ENCODE measurements at regions not wholly inside any gene's neighbourhood (a gene's known extent, or its start where the extent isn't known, plus 50 kb on each side); places are given as distances from the start of the nearest gene placed in this dataset.
"Not testable (repeated sequence)": the region's sequence is repeated elsewhere in the genome, so short reads cannot be mapped to it uniquely, and the experiment has no call there.

DNA sequence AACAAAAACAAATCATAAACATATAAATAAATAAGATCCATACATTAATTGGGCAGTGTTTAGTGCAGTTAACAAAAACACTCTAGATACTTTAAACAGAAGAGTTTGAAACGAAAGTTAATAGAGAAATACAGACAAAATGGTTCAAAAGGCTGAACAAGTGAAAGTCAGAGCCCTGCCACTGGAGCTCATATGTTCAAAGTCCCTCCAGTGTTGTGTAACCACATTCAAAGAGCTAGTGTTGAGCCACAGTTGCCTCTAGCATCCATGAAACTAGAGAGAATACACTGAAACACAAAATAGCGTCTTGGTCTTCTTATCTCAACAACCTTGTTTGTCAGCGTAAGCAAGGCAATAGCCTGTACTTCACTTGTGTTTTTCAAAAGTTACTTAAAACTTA is 1309.8 kb upstream of the NRXN1 start:
- Mint-ChIP-seq H3K4me3 (no peak overlapping the region), H3K27ac (peak overlapping the region; percentile 41), H3K27me3 (ENCODE audit: insufficient read depth) (no peaks in the 10 kb centered on the region), H3K9me3 (no peaks in the 10 kb centered on the region), H3K36me3 (ENCODE audit: low read depth) (no peaks in the 10 kb centered on the region), H3K4me1 (peaks cover 63% of the 10 kb centered on the region)
- Histone ChIP-seq H3K4me1 (ENCODE audit: control insufficient read depth, insufficient read depth, low read length) (peaks cover 28% of the 10 kb centered on the region), H3K4me3 (ENCODE audit: low read length) (no peak overlapping the region), H3K27me3 (ENCODE audit: control insufficient read depth, insufficient read depth, low read length, poor library complexity, severe bottlenecking) (no peaks in the 10 kb centered on the region), H3K36me3 (ENCODE audit: control insufficient read depth, insufficient read depth, low read length) (no peaks in the 10 kb centered on the region), H3K9me3 (ENCODE audit: control insufficient read depth, low read length) (no peaks in the 10 kb centered on the region), H3K27ac (ENCODE audit: low read depth, low read length) (no peak overlapping the region), H3K9ac (ENCODE audit: extremely low read depth, low read length, poor library complexity, severe bottlenecking) (no peak overlapping the region)
- no peak for DNase-seq
- WGBS, 2 experiments (ENCODE audit: insufficient coverage in 1 of 2, insufficient read length in 1 of 2), result 90 to 94% methylated on average over 3 of the region's 3 CpGs
- TF ChIP-seq, protein P1, sequence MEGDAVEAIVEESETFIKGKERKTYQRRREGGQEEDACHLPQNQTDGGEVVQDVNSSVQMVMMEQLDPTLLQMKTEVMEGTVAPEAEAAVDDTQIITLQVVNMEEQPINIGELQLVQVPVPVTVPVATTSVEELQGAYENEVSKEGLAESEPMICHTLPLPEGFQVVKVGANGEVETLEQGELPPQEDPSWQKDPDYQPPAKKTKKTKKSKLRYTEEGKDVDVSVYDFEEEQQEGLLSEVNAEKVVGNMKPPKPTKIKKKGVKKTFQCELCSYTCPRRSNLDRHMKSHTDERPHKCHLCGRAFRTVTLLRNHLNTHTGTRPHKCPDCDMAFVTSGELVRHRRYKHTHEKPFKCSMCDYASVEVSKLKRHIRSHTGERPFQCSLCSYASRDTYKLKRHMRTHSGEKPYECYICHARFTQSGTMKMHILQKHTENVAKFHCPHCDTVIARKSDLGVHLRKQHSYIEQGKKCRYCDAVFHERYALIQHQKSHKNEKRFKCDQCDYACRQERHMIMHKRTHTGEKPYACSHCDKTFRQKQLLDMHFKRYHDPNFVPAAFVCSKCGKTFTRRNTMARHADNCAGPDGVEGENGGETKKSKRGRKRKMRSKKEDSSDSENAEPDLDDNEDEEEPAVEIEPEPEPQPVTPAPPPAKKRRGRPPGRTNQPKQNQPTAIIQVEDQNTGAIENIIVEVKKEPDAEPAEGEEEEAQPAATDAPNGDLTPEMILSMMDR (conservative IDR thresholded peaks at IDR 0.05), result no peak

DNA sequence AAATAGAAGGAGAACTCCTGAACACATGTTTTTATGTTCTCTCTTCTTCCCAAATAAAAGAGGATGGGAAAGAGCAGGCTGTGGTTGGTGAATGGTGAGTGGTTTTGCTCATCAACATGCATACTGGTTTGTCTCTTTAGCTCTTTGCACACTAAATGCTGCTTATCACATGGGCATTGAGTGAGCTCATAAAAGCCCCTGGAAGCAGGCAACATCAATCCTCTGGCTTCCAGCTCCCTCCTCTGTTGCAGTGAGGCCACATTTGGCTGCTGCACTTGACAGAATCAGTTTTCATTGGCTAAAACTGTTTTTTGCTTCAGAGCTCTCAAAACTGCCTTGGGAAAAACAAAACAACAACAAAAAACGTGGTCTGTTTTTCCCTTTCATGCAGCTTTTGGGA is 1308.2 kb upstream of the NRXN1 start:
- Histone ChIP-seq H3K27me3 (ENCODE audit: control insufficient read depth, insufficient read depth, low read length, poor library complexity, severe bottlenecking) (no peaks in the 10 kb centered on the region), H3K4me1 (ENCODE audit: control insufficient read depth, insufficient read depth, low read length) (peaks cover 35% of the 10 kb centered on the region), H3K36me3 (ENCODE audit: control insufficient read depth, insufficient read depth, low read length) (no peaks in the 10 kb centered on the region), H3K9me3 (ENCODE audit: control insufficient read depth, low read length) (no peaks in the 10 kb centered on the region), H3K9ac (ENCODE audit: extremely low read depth, low read length, poor library complexity, severe bottlenecking) (no peak overlapping the region), H3K27ac (ENCODE audit: low read depth, low read length) (no peak overlapping the region), H3K4me3 (ENCODE audit: low read length) (peak overlapping the region; percentile 59)
- TF ChIP-seq, protein P1 (conservative IDR thresholded peaks at IDR 0.05), result peak; percentile 41
- Mint-ChIP-seq H3K4me1 (peaks cover 61% of the 10 kb centered on the region), H3K27me3 (ENCODE audit: insufficient read depth) (no peaks in the 10 kb centered on the region), H3K27ac (peak overlapping the region; percentile 65), H3K36me3 (ENCODE audit: low read depth) (no peaks in the 10 kb centered on the region), H3K9me3 (no peaks in the 10 kb centered on the region), H3K4me3 (peak overlapping the region; percentile 59)
- 44% methylated on average over 1 of the region's 1 CpG; no CpG with 5 or more reads in 1 of the 2 experiments for WGBS, 2 experiments (ENCODE audit: insufficient coverage in 1 of 2, insufficient read length in 1 of 2)
- peak; percentile 68 for DNase-seq

DNA sequence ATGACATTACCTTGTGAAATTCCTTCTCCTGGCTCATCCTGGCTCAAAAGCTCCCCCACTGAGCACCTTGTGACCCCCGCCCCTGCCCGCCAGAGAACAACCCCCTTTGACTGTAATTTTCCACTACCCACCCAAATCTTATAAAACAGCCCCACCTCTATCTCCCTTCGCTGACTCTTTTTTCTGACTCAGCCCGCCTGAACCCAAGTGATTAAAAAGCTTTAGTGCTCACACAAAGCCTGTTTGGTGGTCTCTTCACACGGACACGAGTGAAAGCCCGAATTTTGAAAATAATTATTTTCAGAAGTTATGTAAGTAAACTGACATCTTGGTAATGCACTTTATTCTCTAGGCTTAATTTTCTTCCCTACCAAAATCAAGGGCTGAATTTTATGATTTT is 1305.9 kb upstream of the NRXN1 start:
- Mint-ChIP-seq H3K4me3 (peak overlapping the region; percentile 59), H3K27ac (peak overlapping the region; percentile 94), H3K4me1 (peaks cover 48% of the 10 kb centered on the region)
- Histone ChIP-seq H3K4me1 (ENCODE audit: control insufficient read depth, insufficient read depth, low read length) (peaks cover 21% of the 10 kb centered on the region), H3K4me3 (ENCODE audit: low read length) (peak overlapping the region; percentile 82), H3K9ac (ENCODE audit: extremely low read depth, low read length, poor library complexity, severe bottlenecking) (peak overlapping the region; percentile 73)
- H3K9me3 Mint-ChIP-seq; H3K36me3 Mint-ChIP-seq (ENCODE audit: low read depth); H3K9me3 ChIP-seq (ENCODE audit: control insufficient read depth, low read length); H3K27me3 Mint-ChIP-seq (ENCODE audit: insufficient read depth); H3K27ac ChIP-seq (ENCODE audit: low read depth, low read length); H3K27me3 ChIP-seq (ENCODE audit: control insufficient read depth, insufficient read depth, low read length, poor library complexity, severe bottlenecking); H3K36me3 ChIP-seq (ENCODE audit: control insufficient read depth, insufficient read depth, low read length): not testable (repeated sequence)
- WGBS, 2 experiments (ENCODE audit: insufficient coverage in 1 of 2, insufficient read length in 1 of 2), result 11 to 36% methylated on average over 2 to 7 of the region's 7 CpGs
- peak; percentile 76 for DNase-seq

DNA sequence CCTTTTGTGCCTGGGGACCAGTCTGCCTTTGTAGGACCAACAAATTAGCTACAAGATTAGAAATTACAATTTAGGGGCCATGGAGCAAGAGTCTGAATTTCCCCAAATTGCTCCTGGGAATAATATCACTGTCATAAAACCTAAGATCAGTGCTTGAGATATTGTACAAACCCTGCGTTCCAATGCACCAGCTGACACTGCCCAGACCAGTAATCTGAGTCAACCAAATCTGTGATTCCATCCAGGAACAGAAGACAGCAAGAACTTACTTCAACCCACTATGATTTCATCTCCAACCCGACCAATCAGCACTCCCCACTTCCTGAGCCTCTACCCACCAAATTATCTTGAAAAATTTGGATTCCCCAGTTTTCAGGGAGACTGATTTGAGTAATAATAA is 1305.0 kb upstream of the NRXN1 start:
- H3K36me3 ChIP-seq (ENCODE audit: control insufficient read depth, insufficient read depth, low read length), result no peaks in the 10 kb centered on the region
- WGBS, 2 experiments (ENCODE audit: insufficient coverage in 1 of 2, insufficient read length in 1 of 2), result 71 to 100% methylated on average over 1 to 2 of the region's 2 CpGs
- TF ChIP-seq, protein P1 (conservative IDR thresholded peaks at IDR 0.05), result no peak
- H3K4me1 Mint-ChIP-seq, result peaks cover 40% of the 10 kb centered on the region
- peak overlapping the region; percentile 59 for H3K4me3 Mint-ChIP-seq
- peaks cover 19% of the 10 kb centered on the region for H3K4me1 ChIP-seq (ENCODE audit: control insufficient read depth, insufficient read depth, low read length)
- H3K27ac ChIP-seq (ENCODE audit: low read depth, low read length), result no peak overlapping the region
- no peak overlapping the region for H3K4me3 ChIP-seq (ENCODE audit: low read length)
- H3K27me3 ChIP-seq (ENCODE audit: control insufficient read depth, insufficient read depth, low read length, poor library complexity, severe bottlenecking), result no peaks in the 10 kb centered on the region
- H3K36me3 Mint-ChIP-seq (ENCODE audit: low read depth), result no peaks in the 10 kb centered on the region
- no peaks in the 10 kb centered on the region for H3K9me3 ChIP-seq (ENCODE audit: control insufficient read depth, low read length)
- H3K9ac ChIP-seq (ENCODE audit: extremely low read depth, low read length, poor library complexity, severe bottlenecking), result no peak overlapping the region
- peak overlapping the region; percentile 94 for H3K27ac Mint-ChIP-seq
- H3K9me3 Mint-ChIP-seq, result no peaks in the 10 kb centered on the region
- no peak for DNase-seq
- no peaks in the 10 kb centered on the region for H3K27me3 Mint-ChIP-seq (ENCODE audit: insufficient read depth)
